Stimulated activated naive CD8-positive, alpha-beta T cell treated with anti-CD3 and anti-CD28 coated beads, Interleukin-15, Interleukin-2, amounts not matched to agents 100 ng/mL and 50 ng/mL, for 24 hours (primary cell): ENCODE measurements at regions not wholly inside any gene's neighbourhood (a gene's known extent, or its start where the extent isn't known, plus 50 kb on each side); places are given as distances from the start of the nearest gene placed in this dataset.
"Not testable (repeated sequence)": the region's sequence is repeated elsewhere in the genome, so short reads cannot be mapped to it uniquely, and the experiment has no call there.

Experiments
- H3K27ac Mint-ChIP-seq: one replicate; pipeline ENCODE4 v1.8.0; 2021; ENCODE audit warnings: mild to moderate bottlenecking, mixed read lengths
- H3K27me3 Mint-ChIP-seq: one replicate; pipeline ENCODE4 v1.8.0; 2021; ENCODE audit warnings: mixed read lengths
- H3K36me3 Mint-ChIP-seq: one replicate; pipeline ENCODE4 v1.8.0; 2021; ENCODE audit warnings: low read depth, mixed read lengths
- H3K4me1 Mint-ChIP-seq: one replicate; pipeline ENCODE4 v1.8.0; 2021; ENCODE audit warnings: low read depth, mixed read lengths
- H3K4me3 Mint-ChIP-seq: one replicate; pipeline ENCODE4 v1.8.0; 2021; ENCODE audit warnings: mild to moderate bottlenecking, mixed read lengths
- H3K9me3 Mint-ChIP-seq: one replicate; pipeline ENCODE4 v1.8.0; 2021; ENCODE audit warnings: mixed read lengths

DNA sequence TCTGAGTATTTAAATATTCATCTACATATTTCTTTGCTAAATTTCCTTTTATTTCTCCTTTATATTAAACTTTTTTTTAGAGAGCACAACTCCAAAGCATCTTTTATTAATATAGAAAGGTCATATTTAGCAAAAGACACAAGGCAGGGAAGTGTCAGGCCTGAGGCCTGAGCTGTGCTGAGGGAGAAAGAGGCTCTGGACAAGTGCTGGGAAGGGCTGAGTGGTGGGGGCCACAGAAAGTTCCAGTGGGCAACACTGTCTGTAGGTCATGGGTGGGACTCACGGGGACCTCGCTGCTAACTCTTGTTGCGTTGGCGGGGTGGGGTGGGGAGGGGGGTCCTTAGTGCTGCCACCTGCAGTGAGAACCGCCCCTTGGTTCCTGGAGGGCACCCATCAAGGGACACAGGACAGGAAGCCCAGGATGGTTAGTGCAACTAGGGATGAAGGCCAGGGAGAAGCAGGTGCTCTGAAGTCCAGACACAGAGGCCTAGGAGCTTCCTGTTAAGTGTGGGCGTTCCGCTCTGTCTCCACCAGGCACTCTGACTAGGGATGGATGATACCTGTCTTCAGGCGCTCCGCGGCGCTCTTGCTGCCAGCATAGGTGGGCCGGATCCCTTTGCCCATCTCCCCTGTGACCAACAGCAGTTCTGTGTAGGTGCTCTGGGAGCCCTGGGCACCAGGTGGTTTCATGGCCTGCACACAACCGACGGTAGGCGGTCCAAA lies 1510.5 kb downstream of the FOXD4L5 start:
- not testable (repeated sequence) for H3K27me3 Mint-ChIP-seq, H3K4me1 Mint-ChIP-seq, H3K36me3 Mint-ChIP-seq, H3K4me3 Mint-ChIP-seq, H3K9me3 Mint-ChIP-seq, H3K27ac Mint-ChIP-seq

- not testable (repeated sequence) for H3K27ac Mint-ChIP-seq, H3K4me3 Mint-ChIP-seq, H3K36me3 Mint-ChIP-seq, H3K4me1 Mint-ChIP-seq, H3K9me3 Mint-ChIP-seq, H3K27me3 Mint-ChIP-seq
Observed at GRCh38 chr9:63762230-63762629, 1522.8 kb downstream of the FOXD4L5 start.

DNA sequence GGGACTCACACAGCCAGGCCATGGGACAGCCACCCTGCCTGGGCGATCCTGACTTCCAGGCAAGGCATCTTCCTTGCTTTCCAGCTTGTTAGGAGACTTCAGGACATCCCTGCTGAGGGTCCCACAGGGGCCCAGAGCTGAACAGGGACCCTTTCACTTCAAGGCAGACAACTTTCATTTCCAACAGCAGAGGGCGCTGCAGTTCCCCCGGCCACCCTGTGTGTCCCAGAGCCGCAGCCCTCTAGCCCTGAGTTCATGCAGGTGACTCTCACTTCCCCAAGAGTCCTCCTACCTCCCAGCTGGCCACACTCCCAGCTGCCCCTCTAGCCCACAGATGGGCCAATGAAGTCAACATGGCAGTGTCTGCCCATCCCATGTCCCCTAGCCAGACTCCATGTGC lies 1556.0 kb downstream of the FOXD4L5 start:
- not testable (repeated sequence) for H3K36me3 Mint-ChIP-seq, H3K27ac Mint-ChIP-seq, H3K27me3 Mint-ChIP-seq, H3K4me3 Mint-ChIP-seq, H3K4me1 Mint-ChIP-seq, H3K9me3 Mint-ChIP-seq

DNA sequence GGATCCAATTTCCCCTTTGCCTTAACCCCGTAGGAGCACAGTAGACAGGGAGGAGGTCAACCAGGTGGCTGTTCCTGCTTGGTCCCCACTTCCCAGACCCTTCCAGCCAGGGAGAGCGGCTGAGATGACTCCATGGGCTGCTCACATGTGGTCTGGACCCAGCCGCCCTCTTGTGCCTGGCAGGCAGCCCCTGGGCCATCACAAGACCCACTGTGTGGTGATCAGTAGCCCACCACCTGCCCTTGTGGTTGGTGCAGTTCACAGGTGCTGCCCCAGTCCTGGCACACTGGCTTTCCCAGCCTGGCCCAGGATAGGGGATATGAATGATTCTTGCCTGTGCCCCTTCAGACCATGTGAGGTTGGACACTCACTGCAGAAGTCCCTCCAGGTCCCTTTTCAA lies 1556.7 kb downstream of the FOXD4L5 start:
- no peaks in the 10 kb centered on the region for H3K27me3 Mint-ChIP-seq
- H3K36me3 Mint-ChIP-seq = no peaks in the 10 kb centered on the region
- no peaks in the 10 kb centered on the region for H3K9me3 Mint-ChIP-seq
- H3K4me3 Mint-ChIP-seq = no peak overlapping the region
- H3K4me1 Mint-ChIP-seq = no peaks in the 10 kb centered on the region
- no peak overlapping the region for H3K27ac Mint-ChIP-seq

GRCh38 chr9:63708285-63708684 lies 1576.7 kb downstream of the FOXD4L5 start:
- H3K4me1 Mint-ChIP-seq, H3K36me3 Mint-ChIP-seq, H3K9me3 Mint-ChIP-seq, H3K27ac Mint-ChIP-seq, H3K4me3 Mint-ChIP-seq, H3K27me3 Mint-ChIP-seq: not testable (repeated sequence)

GRCh38 chr9:63704456-63704855 lies 1580.6 kb downstream of the FOXD4L5 start:
- not testable (repeated sequence) for H3K27me3 Mint-ChIP-seq, H3K4me3 Mint-ChIP-seq, H3K4me1 Mint-ChIP-seq, H3K36me3 Mint-ChIP-seq, H3K27ac Mint-ChIP-seq, H3K9me3 Mint-ChIP-seq

- not testable (repeated sequence) for H3K4me1 Mint-ChIP-seq, H3K27ac Mint-ChIP-seq, H3K4me3 Mint-ChIP-seq, H3K27me3 Mint-ChIP-seq, H3K36me3 Mint-ChIP-seq, H3K9me3 Mint-ChIP-seq
Observed at GRCh38 chr9:63703670-63704069, 1581.3 kb downstream of the FOXD4L5 start.

GRCh38 chr9:63703138-63703665 lies 1581.8 kb downstream of the FOXD4L5 start:
- not testable (repeated sequence) for H3K36me3 Mint-ChIP-seq, H3K4me3 Mint-ChIP-seq, H3K4me1 Mint-ChIP-seq, H3K27me3 Mint-ChIP-seq, H3K27ac Mint-ChIP-seq, H3K9me3 Mint-ChIP-seq
